Loucy (cell line): ENCODE measurements at regions not wholly inside any gene's neighbourhood (a gene's known extent, or its start where the extent isn't known, plus 50 kb on each side); places are given as distances from the start of the nearest gene placed in this dataset.

Experiments used
- EZH2phosphoT487 ChIP-seq: fragments of 200-600 bp; IDR thresholded peaks from 2 replicates; pipeline ENCODE4 v1.6.1; 2018; ENCODE audit warnings: antibody characterized with exemption, mild to moderate bottlenecking, moderate library complexity, borderline replicate concordance
- TF ChIP-seq, protein P1 (sequence below): fragments of 200-600 bp; sonication (generic); conservative IDR thresholded peaks from 2 replicates; pipeline ENCODE4 v1.5.1; 2014; ENCODE audit warnings: mild to moderate bottlenecking, antibody characterized with exemption, low read length

GRCh38 chr12:131449027-131449426, 261.9 kb upstream of the SFSWAP start:
- TF ChIP-seq, protein P1, sequence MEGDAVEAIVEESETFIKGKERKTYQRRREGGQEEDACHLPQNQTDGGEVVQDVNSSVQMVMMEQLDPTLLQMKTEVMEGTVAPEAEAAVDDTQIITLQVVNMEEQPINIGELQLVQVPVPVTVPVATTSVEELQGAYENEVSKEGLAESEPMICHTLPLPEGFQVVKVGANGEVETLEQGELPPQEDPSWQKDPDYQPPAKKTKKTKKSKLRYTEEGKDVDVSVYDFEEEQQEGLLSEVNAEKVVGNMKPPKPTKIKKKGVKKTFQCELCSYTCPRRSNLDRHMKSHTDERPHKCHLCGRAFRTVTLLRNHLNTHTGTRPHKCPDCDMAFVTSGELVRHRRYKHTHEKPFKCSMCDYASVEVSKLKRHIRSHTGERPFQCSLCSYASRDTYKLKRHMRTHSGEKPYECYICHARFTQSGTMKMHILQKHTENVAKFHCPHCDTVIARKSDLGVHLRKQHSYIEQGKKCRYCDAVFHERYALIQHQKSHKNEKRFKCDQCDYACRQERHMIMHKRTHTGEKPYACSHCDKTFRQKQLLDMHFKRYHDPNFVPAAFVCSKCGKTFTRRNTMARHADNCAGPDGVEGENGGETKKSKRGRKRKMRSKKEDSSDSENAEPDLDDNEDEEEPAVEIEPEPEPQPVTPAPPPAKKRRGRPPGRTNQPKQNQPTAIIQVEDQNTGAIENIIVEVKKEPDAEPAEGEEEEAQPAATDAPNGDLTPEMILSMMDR: no peak
- TF ChIP-seq EZH2phosphoT487: no peak
